ENCODE measurements at regions not wholly inside any gene's neighbourhood (a gene's known extent, or its start where the extent isn't known, plus 50 kb on each side); places are given as distances from the start of the nearest gene placed in this dataset.
"Not testable (repeated sequence)": the region's sequence is repeated elsewhere in the genome, so short reads cannot be mapped to it uniquely, and the experiment has no call there.

DNA sequence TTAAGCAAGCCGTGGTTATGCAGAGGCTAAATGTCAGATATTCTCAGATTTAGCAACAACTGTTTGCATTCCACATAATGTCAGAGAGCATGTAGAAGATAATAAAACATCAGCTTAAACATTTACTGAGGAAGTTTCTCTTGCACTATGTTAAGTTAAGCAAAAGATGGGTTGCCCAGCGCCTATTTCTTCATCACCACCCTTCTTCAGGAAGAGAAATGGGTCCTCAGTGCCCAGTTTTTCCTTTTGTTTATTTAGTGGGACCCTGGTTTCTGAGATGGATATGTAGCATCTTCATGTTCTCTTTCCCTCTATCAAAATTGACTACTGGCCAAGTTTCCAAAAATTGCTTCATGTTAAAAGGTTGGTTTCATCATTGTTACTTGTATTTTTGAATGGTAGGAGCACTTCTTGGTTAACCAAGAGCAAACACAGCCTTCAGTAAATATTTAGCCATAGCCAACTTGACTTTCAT is 356.8 kb downstream of the RFC3 start:
- TF ChIP-seq POLR2A (IDR thresholded peaks at IDR 0.05; ENCODE audit: low read length) = no peak
- TF ChIP-seq GATA1 (IDR thresholded peaks at IDR 0.05; ENCODE audit: low read depth, low read length) = no peak
- no peak for DNase-seq

DNA sequence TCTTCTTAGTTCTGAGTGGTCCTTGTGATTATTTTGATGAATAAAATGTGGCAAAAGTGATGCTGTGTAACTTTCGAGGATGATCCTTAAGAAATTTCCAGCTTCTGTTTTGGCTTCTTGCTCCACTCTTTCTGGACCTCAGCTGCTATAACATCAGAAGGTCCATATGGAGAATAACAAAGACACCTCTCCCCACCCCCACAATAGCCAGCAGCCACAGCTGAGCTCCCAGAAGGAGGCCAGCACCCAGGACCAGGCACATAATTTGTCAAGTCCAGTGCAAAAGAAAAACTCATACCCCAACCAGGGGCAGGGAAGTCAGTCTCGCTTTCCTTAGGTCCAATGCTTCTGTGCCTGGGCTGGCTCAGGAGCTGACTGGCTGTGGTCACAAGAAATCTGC is 357.6 kb downstream of the RFC3 start:
- TF ChIP-seq POLR2A (IDR thresholded peaks at IDR 0.05; ENCODE audit: low read length) (no peak), GATA1 (IDR thresholded peaks at IDR 0.05; ENCODE audit: low read depth, low read length) (no peak)
- DNase-seq = no peak

DNA sequence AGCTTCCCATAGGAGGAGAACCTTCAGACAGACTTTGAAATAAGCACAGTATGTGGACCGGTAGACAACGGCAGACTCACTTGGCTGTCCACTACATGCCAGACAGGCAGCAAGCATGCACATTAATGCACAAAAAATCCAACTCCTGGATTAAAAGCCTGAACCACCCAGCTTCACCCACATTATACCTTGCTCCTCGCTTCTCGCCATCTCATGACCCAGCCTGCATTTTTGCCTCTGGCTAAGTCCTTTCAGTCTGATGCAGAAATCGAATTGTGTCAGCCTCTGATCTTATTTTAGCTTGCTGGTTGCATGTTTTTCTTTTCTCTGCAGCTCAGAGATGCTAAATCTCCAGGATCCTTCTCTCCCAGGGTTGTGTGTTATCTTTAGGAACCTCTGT is 358.7 kb downstream of the RFC3 start:
- no peak for TF ChIP-seq GATA1 (IDR thresholded peaks at IDR 0.05; ENCODE audit: low read depth, low read length)
- TF ChIP-seq POLR2A (IDR thresholded peaks at IDR 0.05; ENCODE audit: low read length) = no peak
- DNase-seq = no peak

DNA sequence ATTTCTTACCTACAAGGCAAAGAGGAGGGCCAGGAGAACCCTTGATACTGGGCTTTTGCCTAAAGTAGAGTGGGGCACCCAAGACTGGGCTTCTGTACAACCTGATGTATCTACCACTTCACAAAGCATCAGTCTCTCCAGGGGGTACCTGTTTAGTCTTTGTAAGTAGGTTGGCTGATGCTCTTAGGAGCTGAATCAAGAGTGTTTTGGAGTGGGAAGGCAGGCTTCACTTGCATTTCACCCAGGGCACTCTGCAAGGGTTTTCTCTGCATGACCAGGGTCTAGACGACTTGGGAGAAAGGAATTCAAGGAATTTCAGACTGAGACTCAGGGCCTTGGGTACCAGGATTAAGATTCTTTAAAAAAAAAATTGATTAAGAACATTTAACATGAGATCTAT is 361.5 kb downstream of the RFC3 start:
- TF ChIP-seq POLR2A (IDR thresholded peaks at IDR 0.05; ENCODE audit: low read length) = no peak
- no peak for TF ChIP-seq GATA1 (IDR thresholded peaks at IDR 0.05; ENCODE audit: low read depth, low read length)
- no peak for DNase-seq

DNA sequence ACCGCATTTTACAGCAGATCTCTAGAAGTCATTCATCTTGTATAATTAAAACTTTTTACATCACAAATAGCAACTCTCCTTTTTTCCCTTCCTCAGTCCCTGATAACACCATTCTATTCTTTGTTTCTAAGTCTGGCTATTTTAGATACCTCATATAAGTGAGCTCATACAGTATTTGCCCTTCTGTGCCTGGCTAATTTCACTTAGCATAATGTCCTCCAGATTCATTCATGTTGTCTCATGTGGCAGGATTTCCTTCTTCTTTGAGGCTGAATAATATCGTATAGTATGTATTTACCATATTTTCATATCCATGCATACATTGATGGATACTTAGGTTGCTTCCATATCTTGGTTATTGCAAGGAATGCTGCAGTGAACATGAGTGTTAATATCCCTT is 362.0 kb downstream of the RFC3 start:
- TF ChIP-seq POLR2A (IDR thresholded peaks at IDR 0.05; ENCODE audit: low read length) (no peak), GATA1 (IDR thresholded peaks at IDR 0.05; ENCODE audit: low read depth, low read length) (no peak)
- no peak for DNase-seq

DNA sequence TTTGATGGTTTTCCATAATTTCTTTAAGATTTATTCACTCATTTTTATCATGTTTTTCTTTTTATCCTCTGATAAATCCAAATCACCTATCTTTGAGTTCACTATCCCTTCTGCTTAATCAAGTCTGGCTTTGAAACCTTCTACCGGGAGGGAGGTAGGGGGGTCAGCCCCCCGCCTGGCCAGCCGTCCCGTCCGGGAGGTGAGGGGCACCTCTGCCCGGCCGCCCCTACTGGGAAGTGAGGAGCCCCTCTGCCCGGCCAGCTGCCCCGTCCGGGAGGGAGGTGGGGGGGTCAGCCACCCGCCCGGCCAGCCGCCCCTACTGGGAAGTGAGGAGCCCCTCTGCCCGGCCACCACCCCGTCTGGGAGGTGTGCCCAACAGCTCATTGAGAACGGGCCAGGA is 363.3 kb downstream of the RFC3 start:
- not testable (repeated sequence) for DNase-seq

DNA sequence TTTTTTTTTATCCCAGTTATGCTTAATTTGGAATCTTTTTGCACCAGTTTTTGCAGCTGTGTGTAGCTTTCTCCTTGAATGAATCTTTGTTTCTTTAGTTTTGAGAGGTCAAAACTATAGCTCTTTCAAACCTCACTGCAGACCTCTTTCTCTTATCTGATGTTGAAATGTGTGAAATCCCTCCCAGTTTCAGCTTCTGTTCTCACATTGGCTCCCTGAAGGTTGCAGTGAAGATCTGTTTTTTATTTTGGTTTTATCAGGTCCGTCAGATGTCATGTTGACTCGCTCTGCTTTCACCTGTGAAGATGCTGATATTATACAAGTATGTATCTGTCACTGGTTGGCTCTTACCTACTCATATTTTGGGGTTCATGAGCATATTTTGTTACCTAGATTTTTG is 372.0 kb downstream of the RFC3 start:
- TF ChIP-seq GATA1 (IDR thresholded peaks at IDR 0.05; ENCODE audit: low read depth, low read length) (no peak), POLR2A (IDR thresholded peaks at IDR 0.05; ENCODE audit: low read length) (no peak)

DNA sequence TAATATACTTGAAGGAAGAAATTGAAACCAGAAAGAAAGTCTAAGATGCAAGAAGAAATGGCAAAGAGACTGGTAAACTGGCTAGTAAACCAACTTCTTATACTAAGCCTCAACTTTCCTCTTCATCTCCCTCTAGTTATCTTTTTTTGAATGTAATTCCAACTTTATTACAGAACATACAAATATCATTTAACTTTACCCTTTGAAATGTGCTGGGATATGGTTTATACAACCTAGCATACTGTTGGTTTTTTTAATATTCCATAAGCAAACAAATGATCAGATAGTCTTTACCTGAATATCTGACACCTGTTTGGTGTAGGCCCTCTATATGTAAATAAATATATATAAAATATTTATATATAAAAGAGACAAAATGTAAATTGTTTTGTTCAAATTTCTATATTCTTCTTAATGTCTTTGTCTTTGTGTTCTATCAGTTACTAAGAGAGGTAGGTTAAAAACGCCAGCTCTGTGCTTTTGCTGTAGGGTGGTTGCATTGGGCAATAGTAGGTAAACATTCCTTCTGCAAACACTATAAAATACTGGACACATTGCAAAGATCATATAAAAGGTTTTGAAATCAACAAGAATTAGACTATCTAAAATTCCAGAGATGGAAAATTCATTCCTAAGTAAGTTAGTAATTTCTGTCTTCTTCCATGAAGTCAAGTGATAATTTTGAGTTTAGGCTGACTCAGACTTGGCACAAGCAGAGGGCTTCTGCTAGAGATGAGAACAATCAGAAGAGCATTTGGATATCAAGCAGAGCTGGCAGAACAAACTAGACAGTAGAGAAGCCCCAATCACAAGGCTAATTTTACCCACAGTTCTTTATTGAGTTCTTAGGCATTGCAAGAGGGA is 383.3 kb downstream of the RFC3 start:
- TF ChIP-seq POLR2A (IDR thresholded peaks at IDR 0.05; ENCODE audit: low read length) (no peak), GATA1 (IDR thresholded peaks at IDR 0.05; ENCODE audit: low read depth, low read length) (no peak)
- DNase-seq = no peak

More for the DNA sequence above, 372.0 kb downstream of the RFC3 start:
- DNase-seq = no peak

DNA sequence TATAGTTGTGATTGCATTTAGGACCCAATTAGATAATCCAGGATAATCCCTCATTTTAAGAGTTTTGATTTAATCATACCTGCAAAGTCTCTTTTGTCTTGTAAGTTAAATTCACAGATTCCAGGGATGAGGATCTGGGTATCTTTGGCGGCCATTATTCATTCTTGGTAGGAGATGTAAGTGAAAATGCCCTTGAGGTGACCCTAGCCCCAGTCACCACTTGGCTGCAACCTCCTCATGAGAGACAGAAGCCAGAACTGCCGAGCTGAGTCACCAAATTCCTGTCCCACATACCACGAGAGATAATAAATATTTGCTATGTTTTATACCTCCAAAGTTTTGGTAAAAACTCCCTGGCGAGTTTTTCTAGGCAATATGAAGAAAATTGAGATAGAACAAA is 389.4 kb downstream of the RFC3 start:
- DNase-seq = no peak
- TF ChIP-seq POLR2A (IDR thresholded peaks at IDR 0.05; ENCODE audit: low read length) (no peak), GATA1 (IDR thresholded peaks at IDR 0.05; ENCODE audit: low read depth, low read length) (no peak)

DNA sequence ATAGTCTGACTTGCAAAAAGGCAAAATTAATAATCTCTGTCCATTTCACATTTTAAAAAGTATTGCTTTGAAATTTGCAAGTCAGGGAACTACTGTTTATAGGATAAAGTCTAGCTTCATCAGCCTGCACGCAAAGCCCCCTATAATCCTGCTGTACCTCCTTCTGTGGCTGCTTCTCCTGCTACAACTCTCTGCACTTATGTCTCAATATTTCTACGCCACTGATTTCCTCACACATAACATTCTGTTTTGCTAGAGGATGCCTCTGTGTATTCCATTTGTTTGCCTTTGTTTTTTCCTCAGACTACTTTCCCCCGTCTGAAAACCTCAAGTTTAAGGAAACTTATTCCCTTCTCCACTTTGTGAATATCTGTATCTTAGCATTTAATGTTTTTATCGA is 389.9 kb downstream of the RFC3 start:
- no peak for TF ChIP-seq GATA1 (IDR thresholded peaks at IDR 0.05; ENCODE audit: low read depth, low read length)
- no peak for TF ChIP-seq POLR2A (IDR thresholded peaks at IDR 0.05; ENCODE audit: low read length)
- no peak for DNase-seq

DNA sequence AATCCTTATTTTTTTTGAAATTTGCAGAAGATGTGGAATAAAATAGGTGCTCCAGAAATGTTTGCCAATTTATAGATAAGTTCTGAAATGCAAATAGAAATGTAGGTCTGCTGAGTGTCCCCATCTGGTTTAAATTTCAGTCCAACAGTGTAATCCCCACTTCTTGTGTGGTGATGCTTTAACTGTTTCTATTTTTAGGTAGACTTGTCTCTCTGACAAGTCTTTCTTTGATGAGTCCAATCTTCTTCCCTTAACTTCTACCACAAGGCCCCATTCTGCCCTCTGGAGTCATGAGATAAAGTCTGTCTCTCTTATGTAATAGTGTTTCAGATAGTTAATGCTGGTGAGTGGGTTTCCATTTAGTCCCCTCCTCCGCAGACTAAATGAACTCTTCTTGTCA is 390.4 kb downstream of the RFC3 start:
- TF ChIP-seq GATA1 (IDR thresholded peaks at IDR 0.05; ENCODE audit: low read depth, low read length) (no peak), POLR2A (IDR thresholded peaks at IDR 0.05; ENCODE audit: low read length) (no peak)
- DNase-seq = no peak

DNA sequence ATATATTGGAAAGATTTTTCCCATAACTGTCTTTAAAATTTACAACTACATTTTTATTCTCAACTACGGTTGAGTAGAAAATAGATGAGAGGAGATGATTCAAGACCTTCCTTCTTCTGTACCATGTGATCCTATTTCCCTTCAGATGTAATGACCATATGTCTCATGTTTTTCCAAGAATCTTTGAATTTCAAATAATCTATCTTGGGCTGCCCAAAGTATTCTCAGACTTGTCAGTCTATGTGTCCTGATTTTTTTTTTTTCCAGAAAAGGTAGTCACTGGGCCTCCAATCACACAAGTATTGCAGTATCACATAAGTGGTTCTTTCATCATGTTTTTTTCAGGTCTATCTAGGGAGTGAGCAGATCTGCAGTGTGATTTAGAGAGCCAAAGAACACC is 392.4 kb downstream of the RFC3 start:
- no peak for TF ChIP-seq GATA1 (IDR thresholded peaks at IDR 0.05; ENCODE audit: low read depth, low read length)
- no peak for TF ChIP-seq POLR2A (IDR thresholded peaks at IDR 0.05; ENCODE audit: low read length)
- DNase-seq = no peak

DNA sequence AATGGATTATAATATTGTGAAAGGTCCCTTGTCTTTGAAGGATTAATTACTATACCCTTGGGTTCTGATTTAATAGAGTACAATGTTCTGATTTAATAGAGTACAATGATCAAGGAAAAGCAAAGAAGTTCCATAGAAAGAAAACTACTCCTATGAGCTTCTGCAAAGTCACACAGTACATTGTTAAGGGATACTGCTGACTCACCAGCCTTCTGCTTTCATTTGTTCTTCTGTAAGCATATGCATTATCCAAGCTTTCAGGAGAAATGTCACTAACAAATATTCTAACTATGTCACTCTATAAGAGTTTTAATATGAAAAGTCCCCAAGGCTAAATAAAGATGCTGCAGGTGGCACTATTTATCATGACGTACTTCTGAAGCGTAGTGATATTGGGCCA is 396.7 kb downstream of the RFC3 start:
- DNase-seq = no peak
- TF ChIP-seq GATA1 (IDR thresholded peaks at IDR 0.05; ENCODE audit: low read depth, low read length) (no peak), POLR2A (IDR thresholded peaks at IDR 0.05; ENCODE audit: low read length) (no peak)

DNA sequence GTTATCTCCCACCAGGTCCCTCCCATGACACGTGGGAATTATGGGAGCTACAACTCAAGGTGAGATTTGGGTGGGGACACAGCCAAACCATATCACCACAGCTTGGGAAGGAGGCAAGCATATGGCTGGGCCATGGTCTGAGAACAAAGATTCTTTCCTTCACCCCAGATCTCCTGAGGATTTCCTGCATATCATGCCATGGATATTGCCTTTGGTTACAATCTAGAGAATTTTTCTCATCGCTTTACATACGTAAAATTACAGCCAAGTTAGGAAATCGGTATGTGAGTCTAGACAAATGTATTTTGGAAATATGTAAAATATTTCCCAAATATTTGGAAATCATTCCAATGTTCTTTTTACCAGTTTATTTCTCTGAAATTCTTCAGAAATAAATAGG is 398.3 kb downstream of the RFC3 start:
- TF ChIP-seq GATA1 (IDR thresholded peaks at IDR 0.05; ENCODE audit: low read depth, low read length) = no peak
- no peak for TF ChIP-seq POLR2A (IDR thresholded peaks at IDR 0.05; ENCODE audit: low read length)
- no peak for DNase-seq

DNA sequence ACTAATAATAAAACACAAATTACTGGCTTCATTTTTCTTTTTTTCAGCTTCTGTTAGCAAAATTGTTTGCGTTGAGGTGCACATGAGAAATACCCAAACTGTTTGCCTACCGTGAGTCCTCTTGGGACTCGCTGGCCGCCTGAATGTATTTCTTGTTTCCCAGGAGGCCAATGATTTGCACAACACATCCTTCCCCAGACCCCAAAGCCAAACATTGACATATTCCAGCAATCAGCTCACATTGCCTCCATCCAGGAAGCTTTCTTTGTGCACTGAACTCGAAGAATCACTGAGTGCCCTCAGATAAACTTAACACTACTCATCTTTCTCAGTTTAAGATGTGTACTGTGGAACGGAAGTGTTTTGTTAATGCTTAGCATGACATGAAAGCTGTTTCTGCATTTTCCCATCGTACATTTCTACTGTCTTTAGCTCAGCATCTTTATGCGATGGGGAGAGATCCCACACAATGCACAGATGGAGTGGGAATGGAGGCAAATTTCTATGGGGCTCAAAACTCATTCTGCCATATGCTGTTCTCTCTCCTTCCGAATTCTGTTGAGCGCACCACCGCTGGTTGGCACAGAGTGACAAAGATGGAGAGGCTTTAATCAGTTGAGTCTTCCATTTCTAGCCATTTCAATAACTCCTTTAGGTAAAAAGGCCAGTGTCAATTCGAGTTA is 399.5 kb downstream of the RFC3 start:
- no peak for TF ChIP-seq GATA1 (IDR thresholded peaks at IDR 0.05; ENCODE audit: low read depth, low read length)
- no peak for TF ChIP-seq POLR2A (IDR thresholded peaks at IDR 0.05; ENCODE audit: low read length)
- no peak for DNase-seq

Data from erythroblast (primary cell).